Glutamatergic neuron (in vitro differentiated cells): ENCODE measurements at regions not wholly inside any gene's neighbourhood (a gene's known extent, or its start where the extent isn't known, plus 50 kb on each side); places are given as distances from the start of the nearest gene placed in this dataset.
"Not testable (repeated sequence)": the region's sequence is repeated elsewhere in the genome, so short reads cannot be mapped to it uniquely, and the experiment has no call there.

Experiments used
- DNase-seq: peaks from one replicate; pipeline ENCODE4 v3.0.0; 2022
- H3K27ac Mint-ChIP-seq: one replicate; pipeline ENCODE4 v1.8.0; 2020; ENCODE audit warnings: mild to moderate bottlenecking, mixed read lengths, inconsistent platforms; ENCODE audit not compliant: unreplicated experiment
- H3K27me3 Mint-ChIP-seq: one replicate; pipeline ENCODE4 v1.8.0; 2020; ENCODE audit warnings: mild to moderate bottlenecking, moderate library complexity, mixed read lengths, inconsistent platforms; ENCODE audit not compliant: unreplicated experiment
- H3K36me3 Mint-ChIP-seq: one replicate; pipeline ENCODE4 v1.8.0; 2020; ENCODE audit warnings: mild to moderate bottlenecking, mixed read lengths, inconsistent platforms; ENCODE audit not compliant: unreplicated experiment
- H3K4me1 Mint-ChIP-seq: one replicate; pipeline ENCODE4 v1.8.0; 2020; ENCODE audit warnings: mild to moderate bottlenecking, low read depth, mixed read lengths, inconsistent platforms; ENCODE audit not compliant: unreplicated experiment
- H3K4me3 Mint-ChIP-seq: one replicate; pipeline ENCODE4 v1.8.0; 2020; ENCODE audit warnings: mild to moderate bottlenecking, mixed read lengths, inconsistent platforms; ENCODE audit not compliant: unreplicated experiment
- H3K9me3 Mint-ChIP-seq: one replicate; pipeline ENCODE4 v1.8.0; 2020; ENCODE audit warnings: mild to moderate bottlenecking, moderate library complexity, mixed read lengths, inconsistent platforms; ENCODE audit not compliant: unreplicated experiment
- CTCF ChIP-seq: fragments of 200-600 bp; sonication (generic); IDR thresholded peaks from one replicate; pipeline ENCODE4 v1.5.0; 2021; ENCODE audit not compliant: partially characterized antibody, unreplicated experiment

GRCh38 chr5:21574438-21574837, 1278.7 kb downstream of the CDH12 start:
- peak overlapping the region; percentile 30 for H3K27ac Mint-ChIP-seq
- H3K27me3 Mint-ChIP-seq, result no peaks in the 10 kb centered on the region
- peaks cover 3% of the 10 kb centered on the region for H3K9me3 Mint-ChIP-seq
- peaks cover 16% of the 10 kb centered on the region for H3K4me1 Mint-ChIP-seq
- H3K4me3 Mint-ChIP-seq, result peak overlapping the region; percentile 28
- H3K36me3 Mint-ChIP-seq, result no peaks in the 10 kb centered on the region
- no peak for DNase-seq
- TF ChIP-seq CTCF, result no peak

GRCh38 chr5:21573416-21574314, 1279.5 kb downstream of the CDH12 start:
- peaks cover 16% of the 10 kb centered on the region for H3K4me1 Mint-ChIP-seq
- H3K9me3 Mint-ChIP-seq, result peaks cover 2% of the 10 kb centered on the region
- H3K27ac Mint-ChIP-seq, result peak overlapping the region; percentile 30
- no peak overlapping the region for H3K4me3 Mint-ChIP-seq
- DNase-seq, result peak; percentile 28
- H3K36me3 Mint-ChIP-seq, result no peaks in the 10 kb centered on the region
- no peaks in the 10 kb centered on the region for H3K27me3 Mint-ChIP-seq
- TF ChIP-seq CTCF, result no peak

GRCh38 chr5:21571196-21571595, 1281.9 kb downstream of the CDH12 start:
- not testable (repeated sequence) for H3K27me3 Mint-ChIP-seq, H3K27ac Mint-ChIP-seq, H3K9me3 Mint-ChIP-seq, DNase-seq, H3K36me3 Mint-ChIP-seq, H3K4me3 Mint-ChIP-seq
- H3K4me1 Mint-ChIP-seq, result peaks cover 16% of the 10 kb centered on the region

- H3K27me3 Mint-ChIP-seq, H3K4me3 Mint-ChIP-seq, DNase-seq, H3K27ac Mint-ChIP-seq, H3K9me3 Mint-ChIP-seq, H3K4me1 Mint-ChIP-seq, H3K36me3 Mint-ChIP-seq: not testable (repeated sequence)
Observed at GRCh38 chr5:21559109-21559508, 1294.0 kb downstream of the CDH12 start.

GRCh38 chr5:21552263-21552662, 1300.9 kb downstream of the CDH12 start:
- not testable (repeated sequence) for H3K27ac Mint-ChIP-seq, H3K4me1 Mint-ChIP-seq, DNase-seq, H3K36me3 Mint-ChIP-seq, H3K9me3 Mint-ChIP-seq, H3K4me3 Mint-ChIP-seq, H3K27me3 Mint-ChIP-seq

GRCh38 chr5:21550916-21551315, 1302.2 kb downstream of the CDH12 start:
- not testable (repeated sequence) for H3K27me3 Mint-ChIP-seq, H3K27ac Mint-ChIP-seq, DNase-seq, H3K36me3 Mint-ChIP-seq, H3K4me3 Mint-ChIP-seq, H3K9me3 Mint-ChIP-seq, H3K4me1 Mint-ChIP-seq

- H3K27ac Mint-ChIP-seq, H3K4me1 Mint-ChIP-seq, H3K36me3 Mint-ChIP-seq, H3K4me3 Mint-ChIP-seq, H3K9me3 Mint-ChIP-seq, H3K27me3 Mint-ChIP-seq, DNase-seq: not testable (repeated sequence)
Observed at GRCh38 chr5:21547656-21548055, 1305.5 kb downstream of the CDH12 start.

- not testable (repeated sequence) for H3K4me3 Mint-ChIP-seq, H3K27ac Mint-ChIP-seq, H3K27me3 Mint-ChIP-seq, H3K4me1 Mint-ChIP-seq, H3K9me3 Mint-ChIP-seq, H3K36me3 Mint-ChIP-seq, DNase-seq
Observed at GRCh38 chr5:21535114-21535513, 1318.0 kb downstream of the CDH12 start.

- H3K9me3 Mint-ChIP-seq, H3K4me3 Mint-ChIP-seq, H3K27ac Mint-ChIP-seq, H3K27me3 Mint-ChIP-seq, DNase-seq, H3K4me1 Mint-ChIP-seq, H3K36me3 Mint-ChIP-seq: not testable (repeated sequence)
Observed at GRCh38 chr5:21521157-21521556, 1332.0 kb downstream of the CDH12 start.

- not testable (repeated sequence) for H3K9me3 Mint-ChIP-seq, DNase-seq, H3K27ac Mint-ChIP-seq, H3K36me3 Mint-ChIP-seq, H3K4me3 Mint-ChIP-seq, H3K27me3 Mint-ChIP-seq, H3K4me1 Mint-ChIP-seq
Observed at GRCh38 chr5:21496926-21497325, 1356.2 kb downstream of the CDH12 start.
